ENCODE measurements at regions not wholly inside any gene's neighbourhood (a gene's known extent, or its start where the extent isn't known, plus 50 kb on each side); places are given as distances from the start of the nearest gene placed in this dataset.

- Histone ChIP-seq H3K27me3 (ENCODE audit: control insufficient read depth, insufficient read depth, low read length) (no peaks in the 10 kb centered on the region), H3K4me3 (ENCODE audit: low read length) (no peak overlapping the region), H3K36me3 (ENCODE audit: control insufficient read depth, insufficient read depth, low read length) (no peaks in the 10 kb centered on the region), H3K9me3 (replicated peaks; ENCODE audit: control insufficient read depth, low read depth, low read length) (no peaks in the 10 kb centered on the region), H3K4me1 (ENCODE audit: control insufficient read depth, insufficient read depth, low read length) (peaks cover 3% of the 10 kb centered on the region), H3K27ac (ENCODE audit: low read length) (peak overlapping the region; percentile 38)
- no CpG with 5 or more reads among the region's 4 CpGs for WGBS (ENCODE audit: insufficient coverage)
- DNase-seq: peak; percentile 64
These were observed 75.3 kb downstream of the BMP4 start for GRCh38 chr14:53881161-53881871.

DNA sequence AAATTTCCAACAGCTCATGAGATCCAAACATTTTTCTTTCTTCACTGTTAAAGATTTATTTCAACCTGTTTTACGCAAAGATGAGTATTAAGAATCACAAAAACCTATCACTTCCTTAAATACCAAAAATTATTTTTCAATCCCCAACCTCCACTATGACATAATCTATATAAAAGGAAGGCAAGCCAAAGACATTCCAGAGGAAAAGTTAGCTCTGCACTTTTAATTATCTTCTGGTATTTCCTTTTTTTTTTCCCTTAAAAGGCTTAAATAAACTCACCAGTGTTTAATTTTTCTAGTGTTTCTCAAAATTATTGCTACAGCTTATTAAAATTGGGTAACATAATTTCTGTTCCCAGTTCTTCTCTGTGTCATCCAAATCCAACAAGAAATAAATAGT is 75.9 kb downstream of the BMP4 start:
- Histone ChIP-seq H3K4me1 (ENCODE audit: control insufficient read depth, insufficient read depth, low read length) (peaks cover 3% of the 10 kb centered on the region), H3K27me3 (ENCODE audit: control insufficient read depth, insufficient read depth, low read length) (no peaks in the 10 kb centered on the region), H3K9me3 (replicated peaks; ENCODE audit: control insufficient read depth, low read depth, low read length) (no peaks in the 10 kb centered on the region), H3K4me3 (ENCODE audit: low read length) (no peak overlapping the region), H3K36me3 (ENCODE audit: control insufficient read depth, insufficient read depth, low read length) (no peaks in the 10 kb centered on the region), H3K27ac (ENCODE audit: low read length) (peak overlapping the region; percentile 3)
- no peak for DNase-seq
- no CpG with 5 or more reads among the region's 1 CpG for WGBS (ENCODE audit: insufficient coverage)

DNA sequence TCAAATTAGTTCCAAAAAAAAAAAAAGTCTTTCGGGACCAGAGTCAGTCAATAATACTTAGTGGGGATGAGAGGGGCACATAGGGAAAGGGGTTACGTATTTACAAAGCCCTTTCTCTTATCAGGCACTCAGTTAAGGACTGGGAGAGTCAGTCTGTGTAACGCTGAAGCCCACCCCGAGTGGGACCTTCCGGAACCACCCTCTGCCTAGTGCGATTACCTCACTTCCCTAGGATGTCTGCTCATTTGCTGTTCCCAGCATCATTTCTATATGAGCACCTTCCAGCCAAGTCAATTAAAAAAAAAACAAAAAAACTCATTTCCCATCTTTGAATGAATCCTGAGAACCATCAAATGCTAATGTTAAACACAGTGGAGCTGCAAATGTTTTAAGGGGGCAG is 76.9 kb downstream of the BMP4 start:
- H3K4me3 ChIP-seq (ENCODE audit: low read length): no peak overlapping the region
- no peak for DNase-seq
- H3K4me1 ChIP-seq (ENCODE audit: control insufficient read depth, insufficient read depth, low read length): peaks cover 5% of the 10 kb centered on the region
- no peaks in the 10 kb centered on the region for H3K27me3 ChIP-seq (ENCODE audit: control insufficient read depth, insufficient read depth, low read length)
- 62% methylated on average over 4 of the region's 6 CpGs for WGBS (ENCODE audit: insufficient coverage)
- no peaks in the 10 kb centered on the region for H3K36me3 ChIP-seq (ENCODE audit: control insufficient read depth, insufficient read depth, low read length)
- H3K9me3 ChIP-seq (replicated peaks; ENCODE audit: control insufficient read depth, low read depth, low read length): no peaks in the 10 kb centered on the region
- H3K27ac ChIP-seq (ENCODE audit: low read length): peak overlapping the region; percentile 30

DNA sequence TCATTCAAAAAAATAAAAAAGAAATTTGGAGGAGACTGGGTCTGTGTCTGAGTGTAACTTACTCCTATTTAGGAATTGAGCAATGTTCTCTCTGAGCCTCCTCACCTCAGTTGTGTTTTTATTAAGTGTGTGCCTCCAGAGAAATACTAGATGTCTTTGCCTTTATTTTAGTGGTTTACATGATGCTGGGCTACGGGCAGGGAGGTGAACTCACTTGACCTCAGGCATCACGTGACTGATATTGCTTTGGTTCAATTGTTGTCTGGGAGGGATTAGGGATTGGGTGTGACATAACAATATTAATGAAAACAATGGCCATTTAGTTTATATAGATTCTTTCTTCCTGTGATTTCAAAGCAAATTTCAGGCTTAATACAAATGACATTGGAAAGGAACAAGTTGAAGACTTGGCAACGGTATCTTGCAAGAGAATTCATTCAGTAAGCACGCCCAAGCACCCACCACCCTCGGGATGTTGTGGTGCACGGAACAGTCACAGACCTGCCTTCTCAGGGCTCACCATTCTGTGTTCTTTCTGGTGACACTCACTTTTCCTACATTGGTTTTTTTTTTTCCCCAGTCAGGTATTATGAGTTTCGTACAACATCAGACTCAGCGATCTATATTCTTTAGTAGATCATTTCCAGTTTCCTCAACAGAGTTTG is 77.5 kb downstream of the BMP4 start:
- no peak for DNase-seq
- H3K9me3 ChIP-seq (replicated peaks; ENCODE audit: control insufficient read depth, low read depth, low read length): no peaks in the 10 kb centered on the region
- no peaks in the 10 kb centered on the region for H3K36me3 ChIP-seq (ENCODE audit: control insufficient read depth, insufficient read depth, low read length)
- H3K27me3 ChIP-seq (ENCODE audit: control insufficient read depth, insufficient read depth, low read length): no peaks in the 10 kb centered on the region
- 91% methylated on average over 6 of the region's 8 CpGs for WGBS (ENCODE audit: insufficient coverage)
- H3K4me1 ChIP-seq (ENCODE audit: control insufficient read depth, insufficient read depth, low read length): peaks cover 5% of the 10 kb centered on the region
- peak overlapping the region; percentile 24 for H3K27ac ChIP-seq (ENCODE audit: low read length)
- H3K4me3 ChIP-seq (ENCODE audit: low read length): no peak overlapping the region

- Histone ChIP-seq H3K4me1 (ENCODE audit: control insufficient read depth, insufficient read depth, low read length) (peaks cover 6% of the 10 kb centered on the region), H3K4me3 (ENCODE audit: low read length) (no peak overlapping the region), H3K36me3 (ENCODE audit: control insufficient read depth, insufficient read depth, low read length) (no peaks in the 10 kb centered on the region), H3K27me3 (ENCODE audit: control insufficient read depth, insufficient read depth, low read length) (no peaks in the 10 kb centered on the region), H3K27ac (ENCODE audit: low read length) (no peak overlapping the region), H3K9me3 (replicated peaks; ENCODE audit: control insufficient read depth, low read depth, low read length) (no peaks in the 10 kb centered on the region)
- DNase-seq: no peak
- 100% methylated on average over 1 of the region's 2 CpGs for WGBS (ENCODE audit: insufficient coverage)
These were observed 81.2 kb downstream of the BMP4 start for GRCh38 chr14:53875324-53875897.

DNA sequence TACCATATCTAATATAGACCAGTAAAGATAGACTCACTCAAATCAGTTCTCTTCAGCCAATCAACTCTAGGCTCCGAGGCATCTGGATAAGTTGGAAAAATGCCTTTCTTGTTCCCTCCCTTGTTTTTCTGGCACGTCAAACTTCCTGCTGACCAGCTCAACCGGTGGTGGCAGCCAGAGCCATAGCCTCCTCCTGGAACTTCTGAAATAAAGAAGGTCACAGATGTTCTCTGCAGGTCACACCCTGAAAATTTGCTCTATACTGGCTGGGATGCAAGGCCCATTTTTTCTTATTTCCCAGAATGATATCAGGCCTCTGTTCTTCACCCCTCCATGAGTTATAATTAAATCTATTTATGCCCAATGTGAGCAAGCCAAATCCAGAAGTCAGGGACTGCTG is 81.9 kb downstream of the BMP4 start:
- WGBS (ENCODE audit: insufficient coverage): 55% methylated on average over 3 of the region's 3 CpGs
- no peak for DNase-seq
- peaks cover 6% of the 10 kb centered on the region for H3K4me1 ChIP-seq (ENCODE audit: control insufficient read depth, insufficient read depth, low read length)

DNA sequence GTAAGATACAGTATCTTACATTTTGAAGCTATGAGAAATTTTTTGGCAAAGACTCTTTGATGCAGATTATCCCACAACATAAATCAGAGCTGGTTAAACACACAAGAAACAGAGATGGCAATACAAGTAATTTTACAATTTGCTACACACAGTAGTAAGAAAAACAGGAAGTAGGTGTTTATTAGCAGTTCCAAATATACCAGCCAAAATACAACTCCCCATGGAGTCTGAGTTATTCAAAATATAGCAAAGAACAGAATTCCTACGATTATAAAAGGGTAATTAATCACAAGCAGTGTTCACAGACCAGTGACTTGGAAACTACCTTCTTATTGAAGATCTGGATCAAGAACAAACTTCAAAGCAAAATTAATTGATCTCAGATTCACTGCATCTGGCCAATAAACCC is 83.9 kb downstream of the BMP4 start:
- H3K27me3 ChIP-seq (ENCODE audit: control insufficient read depth, insufficient read depth, low read length): no peaks in the 10 kb centered on the region
- H3K9me3 ChIP-seq (replicated peaks; ENCODE audit: control insufficient read depth, low read depth, low read length): no peaks in the 10 kb centered on the region
- DNase-seq: peak; percentile 42
- no CpG with 5 or more reads among the region's 1 CpG for WGBS (ENCODE audit: insufficient coverage)
- no peak overlapping the region for H3K4me3 ChIP-seq (ENCODE audit: low read length)
- no peaks in the 10 kb centered on the region for H3K36me3 ChIP-seq (ENCODE audit: control insufficient read depth, insufficient read depth, low read length)
- peaks cover 6% of the 10 kb centered on the region for H3K4me1 ChIP-seq (ENCODE audit: control insufficient read depth, insufficient read depth, low read length)
- H3K27ac ChIP-seq (ENCODE audit: low read length): no peak overlapping the region

More for the DNA sequence above, 81.9 kb downstream of the BMP4 start:
- Histone ChIP-seq H3K36me3 (ENCODE audit: control insufficient read depth, insufficient read depth, low read length) (no peaks in the 10 kb centered on the region), H3K27me3 (ENCODE audit: control insufficient read depth, insufficient read depth, low read length) (no peaks in the 10 kb centered on the region), H3K4me3 (ENCODE audit: low read length) (no peak overlapping the region), H3K27ac (ENCODE audit: low read length) (no peak overlapping the region), H3K9me3 (replicated peaks; ENCODE audit: control insufficient read depth, low read depth, low read length) (no peaks in the 10 kb centered on the region)

GRCh38 chr14:53871951-53872350 is 84.7 kb downstream of the BMP4 start:
- 22% methylated on average over 1 of the region's 2 CpGs for WGBS (ENCODE audit: insufficient coverage)
- Histone ChIP-seq H3K27ac (ENCODE audit: low read length) (no peak overlapping the region), H3K4me3 (ENCODE audit: low read length) (no peak overlapping the region)

DNA sequence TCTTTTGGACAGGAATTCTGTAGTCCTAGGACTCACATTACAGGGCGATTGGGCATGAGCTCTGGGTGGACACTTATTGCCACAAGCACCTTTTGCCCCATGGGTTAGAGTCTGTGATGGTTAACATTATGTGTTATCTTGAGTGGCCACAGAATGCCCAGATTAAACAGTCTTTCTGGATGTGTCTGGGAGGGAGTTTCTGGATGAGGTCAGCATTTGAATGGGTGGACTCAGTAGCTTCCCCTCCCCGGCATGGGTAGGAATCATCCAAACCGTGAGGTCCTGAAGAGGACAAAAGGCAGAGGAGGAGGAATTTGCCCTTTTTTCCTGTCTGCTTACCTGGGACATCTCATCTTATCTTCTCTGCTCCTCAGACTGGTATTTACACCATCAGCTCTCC is 85.6 kb downstream of the BMP4 start:
- H3K4me1 ChIP-seq (ENCODE audit: control insufficient read depth, insufficient read depth, low read length): peaks cover 6% of the 10 kb centered on the region
- no peak overlapping the region for H3K4me3 ChIP-seq (ENCODE audit: low read length)
- no CpG with 5 or more reads among the region's 3 CpGs for WGBS (ENCODE audit: insufficient coverage)
- H3K9me3 ChIP-seq (replicated peaks; ENCODE audit: control insufficient read depth, low read depth, low read length): no peaks in the 10 kb centered on the region
- DNase-seq: no peak
- no peak overlapping the region for H3K27ac ChIP-seq (ENCODE audit: low read length)
- no peaks in the 10 kb centered on the region for H3K36me3 ChIP-seq (ENCODE audit: control insufficient read depth, insufficient read depth, low read length)
- no peaks in the 10 kb centered on the region for H3K27me3 ChIP-seq (ENCODE audit: control insufficient read depth, insufficient read depth, low read length)

More at GRCh38 chr14:53871951-53872350, 84.7 kb downstream of the BMP4 start:
- Histone ChIP-seq H3K36me3 (ENCODE audit: control insufficient read depth, insufficient read depth, low read length) (no peaks in the 10 kb centered on the region), H3K9me3 (replicated peaks; ENCODE audit: control insufficient read depth, low read depth, low read length) (no peaks in the 10 kb centered on the region), H3K4me1 (ENCODE audit: control insufficient read depth, insufficient read depth, low read length) (peaks cover 6% of the 10 kb centered on the region), H3K27me3 (ENCODE audit: control insufficient read depth, insufficient read depth, low read length) (no peaks in the 10 kb centered on the region)
- DNase-seq: no peak

- Histone ChIP-seq H3K9me3 (replicated peaks; ENCODE audit: control insufficient read depth, low read depth, low read length) (no peaks in the 10 kb centered on the region), H3K27me3 (ENCODE audit: control insufficient read depth, insufficient read depth, low read length) (no peaks in the 10 kb centered on the region), H3K4me3 (ENCODE audit: low read length) (no peak overlapping the region), H3K4me1 (ENCODE audit: control insufficient read depth, insufficient read depth, low read length) (no peaks in the 10 kb centered on the region), H3K27ac (ENCODE audit: low read length) (no peak overlapping the region), H3K36me3 (ENCODE audit: control insufficient read depth, insufficient read depth, low read length) (no peaks in the 10 kb centered on the region)
- DNase-seq: no peak
- WGBS (ENCODE audit: insufficient coverage): no CpG with 5 or more reads among the region's 2 CpGs
These were observed 90.9 kb downstream of the BMP4 start for GRCh38 chr14:53865711-53866110.
